Keratinocyte (primary cell): ENCODE measurements at regions not wholly inside any gene's neighbourhood (a gene's known extent, or its start where the extent isn't known, plus 50 kb on each side); places are given as distances from the start of the nearest gene placed in this dataset.
"Not testable (repeated sequence)": the region's sequence is repeated elsewhere in the genome, so short reads cannot be mapped to it uniquely, and the experiment has no call there.

Source experiments
- CTCF ChIP-seq, 3 experiments: IDR thresholded peaks in 1 of 3; conservative IDR thresholded peaks in 1 of 3; optimal IDR thresholded peaks in 1 of 3; 2 replicates in 2 of 3; 3 replicates in 1 of 3; pipeline versions ENCODE3 to v1.5.1; 2011; ENCODE audit warnings: low read length in 3 of 3, mild to moderate bottlenecking in 3 of 3, moderate library complexity in 2 of 3, control low read depth in 1 of 3, inconsistent platforms in 1 of 3; ENCODE audit not compliant: insufficient read depth in 2 of 3; ENCODE audit errors: extremely low read depth in 1 of 3
- EZH2 ChIP-seq: IDR thresholded peaks from one replicate; pipeline ENCODE4 v1.6.1; 2012; ENCODE audit warnings: inconsistent platforms, mild to moderate bottlenecking, low read length, moderate library complexity

GRCh38 chr17:22056566-22056965 is 364.2 kb downstream of the KCNJ18 start:
- TF ChIP-seq EZH2; CTCF (optimal IDR thresholded peaks at IDR 0.05 in 1 of 3, IDR thresholded peaks at IDR 0.05 in 1 of 3, conservative IDR thresholded peaks at IDR 0.05 in 1 of 3; ENCODE audit: extremely low read depth in 1 of 3, insufficient read depth in 2 of 3, low read length in 3 of 3): not testable (repeated sequence)
